ENCODE measurements at regions not wholly inside any gene's neighbourhood (a gene's known extent, or its start where the extent isn't known, plus 50 kb on each side); places are given as distances from the start of the nearest gene placed in this dataset.
"Not testable (repeated sequence)": the region's sequence is repeated elsewhere in the genome, so short reads cannot be mapped to it uniquely, and the experiment has no call there.

DNA sequence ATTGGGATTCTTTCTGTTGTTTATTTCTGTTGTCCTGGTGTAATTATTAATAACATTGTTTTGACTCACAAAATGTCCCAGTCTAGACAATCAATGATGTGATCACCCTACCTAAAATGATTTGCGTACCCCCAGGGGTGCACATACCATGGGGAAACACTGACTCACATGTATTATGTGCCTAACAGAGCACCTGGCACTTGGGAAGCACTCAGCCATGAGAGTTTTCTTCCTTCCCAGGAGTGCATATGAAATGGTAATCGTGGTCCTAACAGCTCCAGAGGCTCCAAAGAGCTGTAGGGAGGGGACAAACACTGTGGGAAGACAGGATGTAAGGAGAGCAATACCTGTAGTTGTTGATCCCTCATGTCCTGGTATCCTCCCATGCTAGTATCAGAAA is 187.8 kb upstream of the ERBB4 start:
- in situ Hi-C loops (cut with HindIII; ENCODE audit: low pct_unique_long_range_greater_than_20kb, low sequenced_read_pairs): no loop called here
- no peak for TF ChIP-seq JUND (IDR thresholded peaks at IDR 0.05; ENCODE audit: low read depth)
- DNase-seq (ENCODE audit: low read depth in 1 of 2, low spot score in 1 of 2): no peak

DNA sequence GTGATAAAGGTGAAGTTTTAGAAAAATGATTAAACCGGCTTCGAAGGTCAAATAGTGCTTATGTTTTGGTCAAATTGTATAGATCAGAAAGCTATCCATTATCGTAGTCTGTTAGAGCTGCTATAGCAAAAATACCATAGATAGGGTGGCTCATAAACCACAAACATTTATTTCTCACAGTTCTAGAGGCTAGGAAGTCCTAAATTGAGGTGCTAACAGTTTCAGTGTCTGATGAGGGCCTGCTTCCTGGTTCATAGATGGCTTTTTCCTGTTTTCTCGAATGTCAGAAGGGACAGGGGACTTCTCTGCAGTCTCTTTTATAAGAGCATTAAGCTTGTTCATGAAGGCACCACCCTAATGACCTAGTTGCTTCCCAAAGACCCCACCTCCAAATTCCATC is 186.6 kb upstream of the ERBB4 start:
- no peak for TF ChIP-seq JUND (IDR thresholded peaks at IDR 0.05; ENCODE audit: low read depth)
- in situ Hi-C loops (cut with HindIII; ENCODE audit: low pct_unique_long_range_greater_than_20kb, low sequenced_read_pairs): no loop called here
- DNase-seq (ENCODE audit: low read depth in 1 of 2, low spot score in 1 of 2): no peak

DNA sequence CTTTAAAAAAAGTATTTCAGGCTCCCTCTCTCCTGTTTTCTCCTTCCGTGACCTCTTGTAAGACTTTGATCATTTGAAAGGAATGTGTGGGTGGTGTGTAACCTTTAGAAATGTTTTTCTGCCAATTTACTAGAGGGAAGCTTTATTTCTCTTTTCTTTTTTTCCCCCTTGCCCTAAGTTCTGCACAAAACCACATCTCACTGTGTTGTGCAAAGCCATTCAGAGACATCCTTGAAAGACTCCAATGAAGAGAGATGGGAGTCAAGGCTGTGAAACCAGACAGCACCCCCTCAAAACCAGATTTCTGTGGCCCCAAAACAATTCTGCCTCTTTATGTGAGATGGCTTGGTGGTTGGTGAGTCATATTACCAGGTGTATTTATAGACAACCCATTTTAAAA is 184.6 kb upstream of the ERBB4 start:
- TF ChIP-seq JUND (IDR thresholded peaks at IDR 0.05; ENCODE audit: low read depth): no peak
- in situ Hi-C loops (cut with HindIII; ENCODE audit: low pct_unique_long_range_greater_than_20kb, low sequenced_read_pairs): no loop called here
- DNase-seq (ENCODE audit: low read depth in 1 of 2, low spot score in 1 of 2): no peak

DNA sequence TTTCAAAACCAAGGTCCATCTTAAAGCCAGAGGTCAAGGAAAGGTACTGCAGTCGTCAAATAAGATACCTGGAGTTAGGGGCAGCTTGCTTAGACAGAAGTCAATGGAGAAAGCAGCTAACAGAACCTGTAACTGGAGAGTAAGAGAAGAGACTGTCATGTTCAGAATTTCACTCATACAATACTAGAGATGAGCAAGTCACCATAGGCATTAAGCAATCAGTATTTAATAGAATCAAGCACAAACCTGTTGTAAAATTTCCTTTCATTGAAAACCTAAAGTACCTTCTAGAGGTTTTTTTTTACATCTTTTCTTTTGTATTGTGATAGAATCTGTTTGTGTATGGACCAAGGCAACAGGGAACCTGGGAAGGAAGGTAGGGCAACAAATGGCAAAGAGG is 183.4 kb upstream of the ERBB4 start:
- no peak for TF ChIP-seq JUND (IDR thresholded peaks at IDR 0.05; ENCODE audit: low read depth)
- in situ Hi-C loops (cut with HindIII; ENCODE audit: low pct_unique_long_range_greater_than_20kb, low sequenced_read_pairs): no loop called here
- DNase-seq (ENCODE audit: low read depth in 1 of 2, low spot score in 1 of 2): no peak

DNA sequence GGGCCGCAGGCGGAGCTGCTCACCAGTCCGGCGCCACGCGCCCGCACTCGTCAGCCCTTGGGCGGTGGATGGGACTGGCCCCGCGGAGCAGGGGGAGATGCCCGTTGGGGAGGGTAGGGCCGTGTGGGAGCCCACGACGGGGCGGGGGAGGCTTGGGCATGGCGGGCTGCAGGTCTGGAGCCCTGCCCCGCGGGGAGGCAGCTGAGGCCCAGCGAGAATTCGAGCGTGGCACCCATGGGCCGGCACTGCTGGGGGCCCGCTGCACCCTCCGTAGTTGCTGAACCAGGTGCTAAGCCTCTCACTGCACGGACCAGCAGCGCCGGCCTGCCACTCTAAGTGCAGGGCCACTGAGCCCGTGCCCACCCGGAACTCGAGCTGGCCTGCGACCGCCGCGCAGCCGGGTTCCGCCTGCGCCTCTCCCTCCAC is 182.4 kb upstream of the ERBB4 start:
- no peak for TF ChIP-seq JUND (IDR thresholded peaks at IDR 0.05; ENCODE audit: low read depth)
- in situ Hi-C loops (cut with HindIII; ENCODE audit: low pct_unique_long_range_greater_than_20kb, low sequenced_read_pairs): no loop called here
- no peak for DNase-seq (ENCODE audit: low read depth in 1 of 2, low spot score in 1 of 2)

DNA sequence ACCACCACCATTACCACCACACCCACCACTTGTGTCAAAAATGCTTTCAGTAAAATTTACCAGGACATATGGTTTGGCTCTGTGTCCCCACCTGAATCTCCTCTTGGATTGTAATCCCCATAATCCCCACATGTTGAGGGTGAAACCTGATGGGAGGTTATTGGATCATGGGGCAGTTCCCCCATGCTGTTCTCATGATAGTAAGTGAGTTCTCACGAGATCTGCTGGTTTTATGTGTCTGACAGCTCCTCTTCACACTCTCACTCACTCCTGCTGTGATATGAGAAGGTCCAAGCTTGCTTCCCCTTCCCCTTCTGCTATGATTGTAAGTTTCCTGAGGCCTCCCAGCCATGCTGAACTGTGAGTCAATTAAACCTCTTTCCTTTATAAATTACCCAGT is 176.8 kb upstream of the ERBB4 start:
- DNase-seq (ENCODE audit: low read depth in 1 of 2, low spot score in 1 of 2); in situ Hi-C loops (cut with HindIII; ENCODE audit: low pct_unique_long_range_greater_than_20kb, low sequenced_read_pairs): not testable (repeated sequence)

DNA sequence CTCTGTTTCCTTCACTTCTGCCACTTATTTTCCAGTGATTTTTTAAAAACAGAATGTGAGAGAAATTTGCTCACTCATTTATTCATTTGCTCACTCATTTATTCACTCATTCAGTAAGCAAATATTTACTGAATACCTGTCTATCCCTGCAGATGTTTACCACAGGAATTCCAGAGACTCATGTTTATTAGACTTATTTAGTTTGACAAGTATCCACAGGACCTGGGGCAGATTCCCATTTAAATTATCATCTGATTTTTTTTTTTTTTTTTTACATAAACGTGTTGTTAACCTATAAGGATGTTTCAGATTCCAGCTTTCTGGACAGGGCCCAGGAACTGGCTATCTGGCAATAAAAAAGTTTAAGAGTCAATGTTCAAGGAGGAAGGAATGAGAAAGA is 175.1 kb upstream of the ERBB4 start:
- DNase-seq (ENCODE audit: low read depth in 1 of 2, low spot score in 1 of 2): peak in 1 of 2 experiments; percentile 2
- in situ Hi-C loops (cut with HindIII; ENCODE audit: low pct_unique_long_range_greater_than_20kb, low sequenced_read_pairs): no loop called here
- TF ChIP-seq JUND (IDR thresholded peaks at IDR 0.05; ENCODE audit: low read depth): no peak

DNA sequence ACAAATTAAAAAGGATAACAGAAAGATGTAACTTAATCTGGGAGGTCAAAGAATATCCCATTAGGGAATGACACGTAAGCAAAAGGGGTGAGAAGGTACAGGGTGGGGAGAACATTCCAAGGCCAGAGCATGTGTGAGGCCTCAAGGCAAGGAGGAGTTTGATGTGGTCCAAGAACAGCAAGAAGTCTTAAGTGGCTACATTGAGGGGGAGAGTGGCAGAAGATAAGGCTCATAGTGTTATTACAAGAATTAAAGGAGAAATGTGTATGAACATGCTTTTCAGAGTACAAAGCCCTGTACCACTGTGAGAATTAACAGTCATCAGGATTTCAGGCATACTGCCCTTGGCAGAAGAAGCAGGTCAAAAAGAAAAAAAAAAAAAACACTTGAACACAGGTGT is 174.4 kb upstream of the ERBB4 start:
- DNase-seq (ENCODE audit: low read depth in 1 of 2, low spot score in 1 of 2): no peak
- in situ Hi-C loops (cut with HindIII; ENCODE audit: low pct_unique_long_range_greater_than_20kb, low sequenced_read_pairs): no loop called here
- TF ChIP-seq JUND (IDR thresholded peaks at IDR 0.05; ENCODE audit: low read depth): no peak

DNA sequence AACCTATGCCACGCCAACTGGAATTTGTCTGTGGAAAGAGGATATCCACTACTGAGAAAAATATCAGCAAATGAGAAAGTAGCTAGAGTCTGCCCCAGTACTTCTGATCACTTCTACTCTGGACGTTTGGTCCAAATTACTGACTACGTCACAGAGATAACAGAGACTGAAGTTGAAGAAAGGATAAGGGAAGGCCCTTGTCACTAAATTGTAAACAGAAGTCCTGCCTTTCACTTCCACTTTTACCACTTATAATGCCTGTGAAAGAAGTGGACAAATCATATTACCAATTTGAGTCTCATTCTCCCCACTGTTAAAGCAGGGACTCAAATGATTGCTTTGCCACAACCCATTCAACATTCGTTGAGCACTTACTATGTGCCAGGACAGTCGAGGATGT is 173.9 kb upstream of the ERBB4 start:
- TF ChIP-seq JUND (IDR thresholded peaks at IDR 0.05; ENCODE audit: low read depth): no peak
- DNase-seq (ENCODE audit: low read depth in 1 of 2, low spot score in 1 of 2): no peak
- in situ Hi-C loops (cut with HindIII; ENCODE audit: low pct_unique_long_range_greater_than_20kb, low sequenced_read_pairs): no loop called here

DNA sequence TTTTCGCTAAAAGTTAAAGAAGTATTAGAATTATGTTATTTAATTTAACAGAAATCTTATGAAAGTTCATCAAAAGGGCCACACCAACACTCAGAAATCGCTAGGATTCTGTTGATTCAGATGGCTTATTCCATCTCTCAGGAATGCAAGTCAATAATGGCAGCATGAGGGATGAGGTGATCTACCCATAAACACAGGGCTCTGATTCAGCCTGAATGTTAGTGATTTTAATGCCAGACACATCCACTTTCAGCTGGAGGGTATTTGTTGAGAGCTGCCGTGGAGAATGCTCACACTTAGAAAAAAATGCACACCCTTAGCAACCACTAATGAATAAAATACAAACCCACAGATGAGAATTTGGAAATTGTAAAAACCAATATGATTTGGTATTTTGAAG is 173.3 kb upstream of the ERBB4 start:
- peak in 1 of 2 experiments; percentile 13 for DNase-seq (ENCODE audit: low read depth in 1 of 2, low spot score in 1 of 2)
- no peak for TF ChIP-seq JUND (IDR thresholded peaks at IDR 0.05; ENCODE audit: low read depth)

DNA sequence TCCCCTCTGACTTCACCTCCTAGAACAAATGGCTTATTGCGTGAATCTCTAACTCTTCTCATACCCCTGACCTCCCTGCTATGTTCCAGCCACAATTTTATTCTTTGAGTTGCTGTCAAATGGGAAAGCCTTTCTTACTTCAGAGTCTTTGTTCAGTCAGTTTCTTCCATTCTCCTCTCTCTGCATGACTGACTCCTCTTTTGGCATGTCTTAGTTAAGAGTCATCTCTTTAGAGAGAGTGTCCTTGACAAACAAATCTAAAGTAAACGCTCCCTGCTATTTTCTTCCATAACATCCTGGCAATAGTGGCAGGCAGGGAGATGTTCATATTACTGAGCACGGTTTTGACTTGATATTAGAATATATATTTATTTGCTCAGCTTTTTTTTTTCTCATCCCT is 170.7 kb upstream of the ERBB4 start:
- DNase-seq (ENCODE audit: low read depth in 1 of 2, low spot score in 1 of 2): no peak
- no peak for TF ChIP-seq JUND (IDR thresholded peaks at IDR 0.05; ENCODE audit: low read depth)
- in situ Hi-C loops (cut with HindIII; ENCODE audit: low pct_unique_long_range_greater_than_20kb, low sequenced_read_pairs): no loop called here

More for the DNA sequence above, 173.3 kb upstream of the ERBB4 start:
- in situ Hi-C loops (cut with HindIII; ENCODE audit: low pct_unique_long_range_greater_than_20kb, low sequenced_read_pairs): no loop called here

DNA sequence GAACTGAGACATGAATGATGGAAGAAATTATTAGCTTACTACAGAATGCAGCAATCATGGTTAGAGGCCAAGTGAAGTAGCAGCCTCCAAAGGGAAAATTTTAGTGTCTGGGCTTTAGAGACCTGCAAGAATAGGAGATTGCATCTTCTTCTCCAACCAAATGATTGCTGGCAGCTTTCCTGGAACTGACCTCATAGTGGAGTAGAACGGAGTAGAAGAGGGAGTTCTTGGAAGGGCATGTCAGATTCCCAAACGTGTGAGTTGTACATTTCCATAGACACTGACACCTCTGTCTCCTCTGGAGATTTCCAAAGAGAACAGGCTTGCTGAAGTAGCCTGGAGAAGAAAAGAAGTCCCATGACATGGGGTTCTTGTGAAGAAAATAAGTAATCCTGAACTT is 169.8 kb upstream of the ERBB4 start:
- no peak for DNase-seq (ENCODE audit: low read depth in 1 of 2, low spot score in 1 of 2)
- no peak for TF ChIP-seq JUND (IDR thresholded peaks at IDR 0.05; ENCODE audit: low read depth)
- in situ Hi-C loops (cut with HindIII; ENCODE audit: low pct_unique_long_range_greater_than_20kb, low sequenced_read_pairs): no loop called here

DNA sequence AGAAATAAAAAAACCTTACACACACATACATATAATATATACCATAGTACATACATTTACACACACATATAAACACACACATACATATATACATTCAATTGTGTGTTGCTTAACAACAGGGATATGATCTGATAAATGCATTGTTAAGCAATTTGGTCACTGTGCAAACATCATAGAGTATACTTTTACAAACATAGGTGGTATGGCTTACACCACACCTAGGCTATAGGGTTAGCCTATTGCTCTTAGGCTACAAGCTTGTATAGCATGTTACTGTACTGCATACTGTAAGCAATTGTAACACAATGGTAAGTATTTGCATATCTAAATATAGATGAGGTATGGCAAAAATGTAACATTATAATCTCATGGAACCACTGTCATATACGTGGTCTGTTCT is 156.8 kb upstream of the ERBB4 start:
- peak in 1 of 2 experiments; percentile 9 for DNase-seq (ENCODE audit: low read depth in 1 of 2, low spot score in 1 of 2)
- no peak for TF ChIP-seq JUND (IDR thresholded peaks at IDR 0.05; ENCODE audit: low read depth)
- in situ Hi-C loops (cut with HindIII; ENCODE audit: low pct_unique_long_range_greater_than_20kb, low sequenced_read_pairs): no loop called here

DNA sequence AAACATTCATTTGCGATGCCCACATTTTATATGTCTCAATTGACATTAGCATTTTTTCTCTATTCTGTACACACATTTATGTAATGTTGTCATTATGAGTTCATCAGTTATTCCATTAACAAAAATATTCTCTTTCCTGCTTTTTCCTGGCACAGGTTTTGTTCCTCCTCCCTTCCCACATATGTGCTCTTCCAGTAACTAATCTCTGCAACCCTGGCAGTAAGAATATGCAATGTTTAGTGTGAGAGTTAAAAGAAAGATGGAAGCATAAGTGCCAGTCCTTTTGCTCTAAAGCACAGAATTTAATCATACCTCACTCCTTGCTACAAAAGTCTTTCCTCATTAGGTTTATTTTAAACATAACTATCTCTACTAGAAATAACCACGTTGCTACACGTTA is 155.8 kb upstream of the ERBB4 start:
- in situ Hi-C loops (cut with HindIII; ENCODE audit: low pct_unique_long_range_greater_than_20kb, low sequenced_read_pairs): no loop called here

More for the DNA sequence above, 155.8 kb upstream of the ERBB4 start:
- TF ChIP-seq JUND (IDR thresholded peaks at IDR 0.05; ENCODE audit: low read depth): no peak
- no peak for DNase-seq (ENCODE audit: low read depth in 1 of 2, low spot score in 1 of 2)

Measured in T47D (cell line).